K562 (cell line): ENCODE measurements at regions not wholly inside any gene's neighbourhood (a gene's known extent, or its start where the extent isn't known, plus 50 kb on each side); places are given as distances from the start of the nearest gene placed in this dataset.
"Not testable (repeated sequence)": the region's sequence is repeated elsewhere in the genome, so short reads cannot be mapped to it uniquely, and the experiment has no call there.

Source experiments
- ATAC-seq: fragments of 200-7000 bp; cut with Tn5 transposase; 3 replicates; pipeline ENCODE4 v1.9.1; 2020; ENCODE audit warnings: moderate library complexity
- BruUV-seq: library from RNA; stranded (reverse); fragments of 400-500 nt; replicated peaks from 2 replicates; lab custom pipeline; 2021; lab: Mats Ljungman, UMichigan
- CTCF ChIA-PET: fragments of 300-600 bp; formaldehyde crosslinking; extraction: SDS; loops from one replicate; lab custom pipeline; 2021; ENCODE audit warnings: low intra/inter-chr PET ratio; lab: Yijun Ruan, JAX
- POLR2A ChIA-PET: fragments of 300-600, 350-650 bp; sonication (Branson Sonifier 250); formaldehyde crosslinking; extraction: SDS; loops from one replicate; lab custom pipeline; 2021; ENCODE audit warnings: antibody characterized with exemption, inconsistent platforms; lab: Yijun Ruan, JAX
- DNase-seq, 4 experiments: peaks; one replicate each; pipeline versions ENCODE4 v3.0.0 to v3.0.0-alpha.2; 2011 to 2018; ENCODE audit warnings: low spot score in 3 of 4, mixed read lengths in 3 of 4; ENCODE audit errors: extremely low read depth in 1 of 4
- FAIRE-seq: peaks from 2 replicates; lab custom pipeline; 2011; peaks lifted over from hg19 to GRCh38; lab: Jason Lieb, UNC
- H2AFZ ChIP-seq: 2 replicates; pipeline ENCODE4 v1.6.0; 2011; ENCODE audit warnings: low read depth, low read length, control low read depth, inconsistent platforms
- H3K27ac ChIP-seq: fragments of 200-600 bp; 3 replicates; pipeline ENCODE4 v1.8.0; 2011; ENCODE audit warnings: low read depth, mild to moderate bottlenecking, control low read depth, inconsistent platforms, low read length, moderate library complexity, mixed read lengths; ENCODE audit errors: extremely low read depth
- H3K27me3 ChIP-seq, 2 experiments: fragments of 300-600 bp in 1 of 2; 2 replicates in 1 of 2; 3 replicates in 1 of 2; pipeline versions ENCODE4 v1.6.0 to v1.8.0; 2011; ENCODE audit warnings: inconsistent platforms in 2 of 2, low read length in 2 of 2, mild to moderate bottlenecking in 1 of 2, mixed read lengths in 1 of 2, moderate library complexity in 1 of 2; ENCODE audit not compliant: control insufficient read depth in 2 of 2, insufficient read depth in 2 of 2
- H3K36me3 ChIP-seq: fragments of 300-600 bp; 3 replicates; pipeline ENCODE4 v1.8.0; 2011; ENCODE audit warnings: mild to moderate bottlenecking, low read length, inconsistent platforms; ENCODE audit not compliant: control insufficient read depth, insufficient read depth
- H3K4me1 ChIP-seq, 2 experiments: fragments of 200-600 bp in 1 of 2; replicated peaks in 1 of 2; 2 replicates in 1 of 2; 3 replicates in 1 of 2; pipeline versions ENCODE4 v1.5.1 to v1.8.0; 2011; ENCODE audit warnings: inconsistent platforms in 2 of 2, low read length in 2 of 2, mild to moderate bottlenecking in 1 of 2, mixed read lengths in 1 of 2, moderate library complexity in 1 of 2; ENCODE audit not compliant: control insufficient read depth in 2 of 2, insufficient read depth in 2 of 2
- H3K4me2 ChIP-seq: 2 replicates; pipeline ENCODE4 v1.6.1; 2011; ENCODE audit warnings: low read length, control low read depth, inconsistent platforms, mixed read lengths; ENCODE audit not compliant: insufficient read depth
- H3K4me3 ChIP-seq: fragments of 200-600 bp; sonication (generic), shearing (Covaris generic); 2 replicates; pipeline ENCODE4 v1.5.1; 2016; ENCODE audit warnings: control low read depth, inconsistent platforms
- H3K79me2 ChIP-seq: fragments of 200-600 bp; 3 replicates; pipeline ENCODE4 v1.8.0; 2011; ENCODE audit warnings: low read length, inconsistent platforms; ENCODE audit not compliant: control insufficient read depth, insufficient read depth
- H3K9ac ChIP-seq, 2 experiments: 2 replicates each; pipeline versions ENCODE4 v1.6.0 to v1.6.1; 2011; ENCODE audit warnings: low read depth in 2 of 2, low read length in 2 of 2, control low read depth in 1 of 2, inconsistent platforms in 1 of 2, mild to moderate bottlenecking in 1 of 2, mixed read lengths in 1 of 2; ENCODE audit not compliant: insufficient read depth in 1 of 2
- H3K9me1 ChIP-seq: one replicate; pipeline ENCODE4 v1.6.0; 2011; ENCODE audit warnings: inconsistent platforms, mild to moderate bottlenecking, low read length, moderate library complexity; ENCODE audit not compliant: control insufficient read depth, insufficient read depth
- H3K9me3 ChIP-seq: replicated peaks from 2 replicates; pipeline ENCODE4 v1.5.1; 2011; ENCODE audit warnings: low read depth, low read length, inconsistent platforms; ENCODE audit not compliant: control insufficient read depth, insufficient read depth
- H4K20me1 ChIP-seq: replicated peaks from 2 replicates; pipeline ENCODE4 v1.6.1; 2011; ENCODE audit warnings: low read length, inconsistent platforms, mixed read lengths; ENCODE audit not compliant: control insufficient read depth, insufficient read depth
- BCOR ChIP-seq: fragments of 450-650 bp; IDR thresholded peaks from 2 replicates; pipeline ENCODE4 v1.6.1; 2016
- CHAMP1 ChIP-seq: fragments of 450-650 bp; IDR thresholded peaks from 2 replicates; pipeline ENCODE4 v1.6.1; 2016; ENCODE audit warnings: mild to moderate bottlenecking
- SPI1 ChIP-seq: IDR thresholded peaks from 2 replicates; pipeline ENCODE4 v1.6.1; 2011; ENCODE audit warnings: low read depth, low read length, control low read depth, borderline replicate concordance
- ZNF146 ChIP-seq: IDR thresholded peaks from one replicate; pipeline ENCODE4 v1.6.1; 2018; ENCODE audit warnings: missing compliant biosample characterization; ENCODE audit not compliant: unreplicated experiment
- WGBS: fragments of 100-300 bp; shearing (Covaris generic); methylation state at CpG from one replicate; pipeline ENCODE4 v1.1.6; 2016; ENCODE audit warnings: low coverage, mixed read lengths; ENCODE audit not compliant: insufficient coverage; ENCODE audit errors: missing lambda C conversion rate; 5-methylcytosine and 5-hydroxymethylcytosine counted together
- in situ Hi-C: fragments of 300-500 bp; cut with MboI; formaldehyde crosslinking; loops from 4 replicates; pipeline ENCODE4 v1.15.0; 2018; ENCODE audit warnings: inconsistent platforms, mixed read lengths
- intact Hi-C: fragments of 100-400 bp; cut with micrococcal nuclease; formaldehyde crosslinking; loops from 2 replicates; pipeline ENCODE4 v1.14.2; 2022

DNA sequence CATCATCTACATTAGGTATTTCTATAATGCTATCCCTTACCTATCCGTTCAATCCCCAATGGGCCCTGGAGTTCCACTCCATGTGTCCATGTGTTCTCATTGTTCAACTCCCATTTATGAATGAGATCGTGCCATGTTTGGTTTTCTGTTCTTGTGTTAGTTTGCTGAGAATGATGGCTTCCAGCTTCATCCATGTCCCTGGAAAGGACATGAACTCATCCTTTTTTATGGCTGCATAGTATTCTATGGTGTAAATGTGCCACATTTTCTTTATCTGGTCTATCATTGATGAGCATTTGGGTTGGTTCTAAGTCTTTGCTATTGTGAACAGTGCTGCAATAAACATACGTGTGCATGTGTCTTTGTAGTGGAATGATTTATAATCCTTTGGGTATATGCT, 122.2 kb upstream of the KCNAB1 start:
- H3K9ac ChIP-seq, H3K4me1 ChIP-seq, DNase-seq, H3K27me3 ChIP-seq, in situ Hi-C loops, H3K27ac ChIP-seq, H3K4me2 ChIP-seq, H4K20me1 ChIP-seq, H2AFZ ChIP-seq, ATAC-seq, H3K79me2 ChIP-seq, POLR2A ChIA-PET, FAIRE-seq, H3K9me3 ChIP-seq, H3K9me1 ChIP-seq, BruUV-seq: not testable (repeated sequence)
- WGBS, result 0% methylated on average over 3 of the region's 3 CpGs
- intact Hi-C loops, result loop anchor here (5.0 to 10.0 kb wide), 4 partner anchors 44 to 1139 kb away; no protein-coding TSS in a partner anchor
- TF ChIP-seq ZNF146 (peak; percentile 75), BCOR (0 out of 2 replicates have a peak, but pooled peaks have one; percentile 38)
- TF ChIP-seq, all 486 proteins: peak for 2; not testable (repeated sequence) for 484
- H3K36me3 ChIP-seq, CTCF ChIA-PET, H3K4me3 ChIP-seq: not testable (repeated sequence)

- TF ChIP-seq SPI1, result peak; percentile 49; the same call in 1 of the 2 replicates
- no peak for TF ChIP-seq CHAMP1
- Histone ChIP-seq H3K27ac (no peak overlapping the region), H3K9me3 (no peaks in the 10 kb centered on the region), H3K4me3 (no peak overlapping the region), H3K9me1 (no peaks in the 10 kb centered on the region), H2AFZ (no peak overlapping the region), H3K4me1 (no peaks in the 10 kb centered on the region), H3K79me2 (no peaks in the 10 kb centered on the region), H3K4me2 (no peak overlapping the region), H3K27me3 (peaks cover 0 to 12% of the 10 kb centered on the region in 2 experiments; a peak in 4 of 5 replicates), H3K9ac (no peak overlapping the region), H3K36me3 (no peaks in the 10 kb centered on the region), H4K20me1 (no peaks in the 10 kb centered on the region)
- 2% methylated on average over 3 of the region's 3 CpGs for WGBS
- no TSS peak for BruUV-seq
- in situ Hi-C loops, result loop anchor here (25.0 kb wide), 1 partner anchor 657 kb away; the partner anchor contains the start of gene TIPARP
- DNase-seq, result no peak
- no peak for ATAC-seq
- FAIRE-seq, result no peak
- intact Hi-C loops, result no loop called here
- ChIA-PET CTCF (no interaction called here), POLR2A (interaction anchor here (1.9 kb wide), 1 partner anchor 12 kb away, joined by 7 read pairs; no protein-coding TSS in a partner anchor)
Measured at GRCh38 chr3:156005736-156006135, 114.6 kb upstream of the KCNAB1 start.
